ELR (cell line): ENCODE measurements at regions not wholly inside any gene's neighbourhood (a gene's known extent, or its start where the extent isn't known, plus 50 kb on each side); places are given as distances from the start of the nearest gene placed in this dataset.

Experiments used
- DNase-seq: peaks from one replicate; pipeline ENCODE4 v3.0.0-alpha.2; 2015; ENCODE audit warnings: low read depth

DNA sequence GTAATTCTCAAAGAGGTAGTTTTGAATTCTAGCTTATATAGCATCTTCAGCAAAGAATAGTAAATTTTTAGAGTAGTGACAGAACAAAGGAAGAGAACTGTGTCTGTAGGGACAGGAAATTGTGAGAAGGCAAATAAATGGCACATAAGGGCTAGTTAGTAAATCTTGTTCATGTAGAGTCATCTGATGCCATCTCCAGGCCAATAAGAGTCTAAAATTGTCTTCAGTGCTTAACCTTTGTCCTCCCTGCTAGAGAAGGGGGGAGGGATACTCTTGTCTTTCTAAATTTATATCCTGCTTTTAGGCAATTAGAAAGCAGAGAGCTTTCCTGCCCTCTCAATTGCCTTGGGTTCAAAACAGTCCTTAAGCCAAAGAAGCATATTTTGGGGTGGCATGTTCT, 87.0 kb upstream of the DNAJC19 start:
- DNase-seq: no peak

GRCh38 chr3:181075098-181075497, 85.6 kb upstream of the DNAJC19 start:
- no peak for DNase-seq

GRCh38 chr3:181066143-181067087, 76.9 kb upstream of the DNAJC19 start:
- no peak for DNase-seq

- DNase-seq: no peak
These were observed 66.7 kb upstream of the DNAJC19 start for GRCh38 chr3:181056136-181056732.

- no peak for DNase-seq
These were observed 65.0 kb upstream of the DNAJC19 start for GRCh38 chr3:181054538-181054937.

- no peak for DNase-seq
These were observed 62.7 kb upstream of the DNAJC19 start for GRCh38 chr3:181052256-181052655.

DNA sequence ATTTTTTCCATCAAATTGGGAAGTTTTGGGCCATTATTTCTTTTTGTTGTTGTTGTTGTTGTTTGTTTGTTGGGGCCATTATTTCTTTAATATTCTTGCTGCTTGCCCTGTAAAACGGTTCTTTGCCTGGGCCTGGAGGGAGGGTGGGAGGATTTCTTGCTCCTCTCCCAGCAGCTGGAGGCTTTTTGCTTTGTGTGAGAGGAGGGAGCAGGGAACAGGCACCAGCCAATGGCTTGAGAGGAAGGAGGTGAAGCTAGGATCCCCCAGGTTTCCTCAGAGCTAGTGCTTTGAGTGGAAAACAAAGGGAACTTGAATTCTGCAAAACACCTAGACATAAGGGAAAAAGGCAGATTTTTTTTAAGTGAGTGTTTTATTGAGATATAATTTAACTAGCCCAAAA, 61.2 kb upstream of the DNAJC19 start:
- DNase-seq: no peak

DNA sequence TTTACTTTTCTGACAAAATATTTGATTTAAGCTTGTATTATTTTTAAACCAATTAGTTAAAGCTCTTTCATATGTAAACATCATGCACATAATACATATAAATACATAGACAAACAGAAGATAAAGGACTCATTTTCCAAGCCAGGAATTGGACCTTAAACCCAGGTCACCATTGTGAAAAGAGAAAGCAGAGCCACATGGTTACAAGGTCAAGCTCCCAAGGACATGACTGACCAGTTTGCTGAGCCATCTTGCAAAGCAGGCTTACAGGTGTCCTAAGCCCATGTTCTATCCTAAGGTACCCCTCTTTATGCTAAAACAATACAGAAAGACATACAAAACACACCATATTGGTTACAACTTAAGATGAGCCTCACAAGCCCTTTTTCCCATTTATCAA, 50.5 kb upstream of the DNAJC19 start:
- DNase-seq: no peak
